IMR-90 (cell line): ENCODE measurements at regions not wholly inside any gene's neighbourhood (a gene's known extent, or its start where the extent isn't known, plus 50 kb on each side); places are given as distances from the start of the nearest gene placed in this dataset.

Source experiments
- ATAC-seq: fragments of 200-7000 bp; cut with Tn5 transposase; 2 replicates; pipeline ENCODE4 v1.9.1; 2020; ENCODE audit warnings: low read depth, mild to moderate bottlenecking, moderate library complexity
- BruUV-seq: library from RNA; stranded (reverse); fragments of 400-500 nt; replicated peaks from 2 replicates; lab custom pipeline; 2021; lab: Mats Ljungman, UMichigan
- CTCF ChIA-PET: fragments of 300-600 bp; formaldehyde crosslinking; extraction: SDS; loops from one replicate; lab custom pipeline; 2021; ENCODE audit warnings: antibody characterized with exemption; lab: Yijun Ruan, JAX
- POLR2A ChIA-PET: fragments of 300-600 bp; sonication (Branson Sonifier 250); formaldehyde crosslinking; loops from one replicate; lab custom pipeline; 2022; ENCODE audit warnings: antibody characterized with exemption; ENCODE audit not compliant: unreplicated experiment; lab: Charles Lee
- DNase-seq: peaks from one replicate; pipeline ENCODE4 v3.0.0; 2013
- H2AFZ ChIP-seq: replicated peaks from 2 replicates; pipeline ENCODE3; 2013; ENCODE audit warnings: low read length, mild to moderate bottlenecking; ENCODE audit not compliant: poor library complexity
- H2AK5ac ChIP-seq: 2 replicates; pipeline ENCODE4 v1.6.1; 2013; ENCODE audit warnings: low read depth, low read length, inconsistent platforms
- H2AK9ac ChIP-seq: replicated peaks from 2 replicates; pipeline ENCODE3; 2013; ENCODE audit warnings: mild to moderate bottlenecking, low read depth, low read length, moderate library complexity; ENCODE audit not compliant: poor library complexity
- H2BK120ac ChIP-seq: 2 replicates; pipeline ENCODE4 v1.6.1; 2013; ENCODE audit warnings: low read depth, low read length, inconsistent platforms
- H2BK15ac ChIP-seq: 3 replicates; pipeline ENCODE4 v1.6.1; 2013; ENCODE audit warnings: low read depth, low read length, inconsistent platforms
- H2BK20ac ChIP-seq: 2 replicates; pipeline ENCODE4 v1.6.1; 2013; ENCODE audit warnings: low read depth, mild to moderate bottlenecking, inconsistent platforms, low read length, moderate library complexity
- H2BK5ac ChIP-seq: 2 replicates; pipeline ENCODE4 v1.6.1; 2013; ENCODE audit warnings: mild to moderate bottlenecking, low read depth, low read length, inconsistent platforms; ENCODE audit not compliant: poor library complexity, severe bottlenecking
- H3K14ac ChIP-seq: replicated peaks from 2 replicates; pipeline ENCODE4 v1.6.1; 2013; ENCODE audit warnings: low read depth, low read length, inconsistent platforms
- H3K18ac ChIP-seq: 2 replicates; pipeline ENCODE4 v1.6.1; 2013; ENCODE audit warnings: low read depth, low read length, control low read depth
- H3K23ac ChIP-seq: 2 replicates; pipeline ENCODE4 v1.6.1; 2013; ENCODE audit warnings: low read depth, low read length, inconsistent platforms
- H3K27ac ChIP-seq: 2 replicates; pipeline ENCODE4 v1.5.1; 2013; ENCODE audit warnings: mild to moderate bottlenecking, control low read depth, low read length; ENCODE audit not compliant: insufficient read depth
- H3K27me3 ChIP-seq: 2 replicates; pipeline ENCODE4 v1.6.1; 2013; ENCODE audit warnings: low read length; ENCODE audit not compliant: control insufficient read depth, insufficient read depth
- H3K36me3 ChIP-seq: 2 replicates; pipeline ENCODE4 v1.6.1; 2013; ENCODE audit warnings: low read length, mixed read lengths; ENCODE audit not compliant: control insufficient read depth, insufficient read depth
- H3K4ac ChIP-seq: 2 replicates; pipeline ENCODE4 v1.6.1; 2013; ENCODE audit warnings: low read depth, low read length, inconsistent platforms
- H3K4me1 ChIP-seq: 2 replicates; pipeline ENCODE4 v1.6.1; 2013; ENCODE audit warnings: low read length, mixed read lengths; ENCODE audit not compliant: control insufficient read depth, insufficient read depth
- H3K4me2 ChIP-seq: 2 replicates; pipeline ENCODE4 v1.6.1; 2013; ENCODE audit warnings: low read depth, mild to moderate bottlenecking, control low read depth, low read length, moderate library complexity
- H3K4me3 ChIP-seq: 2 replicates; pipeline ENCODE4 v1.5.1; 2013; ENCODE audit warnings: low read depth, mild to moderate bottlenecking, control low read depth, low read length, moderate library complexity; ENCODE audit not compliant: insufficient read depth
- H3K56ac ChIP-seq: 2 replicates; pipeline ENCODE4 v1.6.1; 2013; ENCODE audit warnings: low read length, inconsistent platforms; ENCODE audit not compliant: insufficient read depth; ENCODE audit errors: extremely low read depth
- H3K79me1 ChIP-seq, 2 experiments: 2 replicates each; pipeline ENCODE4 v1.6.1; 2013; ENCODE audit warnings: low read length in 2 of 2, inconsistent platforms in 1 of 2, low read depth in 1 of 2
- H3K9ac ChIP-seq: 2 replicates; pipeline ENCODE4 v1.6.1; 2013; ENCODE audit warnings: low read depth, low read length, control low read depth
- H3K9me1 ChIP-seq: 2 replicates; pipeline ENCODE4 v1.6.1; 2013; ENCODE audit warnings: low read length, inconsistent platforms; ENCODE audit not compliant: insufficient read depth
- H3K9me3 ChIP-seq: 2 replicates; pipeline ENCODE4 v1.6.1; 2013; ENCODE audit warnings: low read length; ENCODE audit not compliant: control insufficient read depth, insufficient read depth
- H4K20me1 ChIP-seq: 2 replicates; pipeline ENCODE4 v1.6.1; 2013; ENCODE audit warnings: low read length, inconsistent platforms; ENCODE audit not compliant: insufficient read depth
- H4K5ac ChIP-seq: 2 replicates; pipeline ENCODE4 v1.6.1; 2013; ENCODE audit warnings: mild to moderate bottlenecking, low read depth, low read length, control low read depth
- H4K8ac ChIP-seq, 2 experiments: 2 replicates each; pipeline ENCODE4 v1.6.1; 2013; ENCODE audit warnings: low read depth in 2 of 2, low read length in 2 of 2, control low read depth in 1 of 2, inconsistent platforms in 1 of 2
- H4K91ac ChIP-seq: 2 replicates; pipeline ENCODE4 v1.6.1; 2013; ENCODE audit warnings: low read depth, low read length, inconsistent platforms; ENCODE audit not compliant: insufficient read depth
- BHLHE40 ChIP-seq: fragments of 150-350 bp; IDR thresholded peaks from 2 replicates; pipeline ENCODE4 v1.6.1; 2016; ENCODE audit warnings: mild to moderate bottlenecking, low read depth, low read length
- CEBPB ChIP-seq: IDR thresholded peaks from 2 replicates; pipeline ENCODE4 v1.6.1; 2012; ENCODE audit warnings: low read depth, low read length, improper control_type of control experiment
- CHD1 ChIP-seq: IDR thresholded peaks from 2 replicates; pipeline ENCODE4 v1.6.1; 2012; ENCODE audit warnings: low read depth, low read length, improper control_type of control experiment
- CTCF ChIP-seq: conservative IDR thresholded peaks from 2 replicates; pipeline ENCODE4 v1.5.1; 2012; ENCODE audit warnings: mild to moderate bottlenecking, low read depth, low read length, improper control_type of control experiment
- FOS ChIP-seq: fragments of 150-350 bp; IDR thresholded peaks from 2 replicates; pipeline ENCODE4 v1.6.1; 2016; ENCODE audit warnings: low read depth, low read length
- MAFK ChIP-seq: IDR thresholded peaks from 2 replicates; pipeline ENCODE4 v1.6.1; 2012; ENCODE audit warnings: low read depth, low read length, improper control_type of control experiment
- MAZ ChIP-seq: IDR thresholded peaks from 2 replicates; pipeline ENCODE4 v1.6.1; 2012; ENCODE audit warnings: low read depth, mild to moderate bottlenecking, low read length, improper control_type of control experiment, moderate library complexity, borderline replicate concordance
- MXI1 ChIP-seq: IDR thresholded peaks from 2 replicates; pipeline ENCODE4 v1.6.1; 2012; ENCODE audit warnings: low read depth, mild to moderate bottlenecking, low read length, moderate library complexity, borderline replicate concordance
- NFE2L2 ChIP-seq: fragments of 150-350 bp; IDR thresholded peaks from 2 replicates; pipeline ENCODE4 v1.6.1; 2016; ENCODE audit warnings: low read depth, mild to moderate bottlenecking, low read length
- POLR2A ChIP-seq: IDR thresholded peaks from 2 replicates; pipeline ENCODE4 v1.6.1; 2012; ENCODE audit warnings: mild to moderate bottlenecking, low read depth, low read length
- RAD21 ChIP-seq: IDR thresholded peaks from 2 replicates; pipeline ENCODE4 v1.6.1; 2012; ENCODE audit warnings: low read length, improper control_type of control experiment
- RCOR1 ChIP-seq: IDR thresholded peaks from 2 replicates; pipeline ENCODE4 v1.6.1; 2012; ENCODE audit warnings: mild to moderate bottlenecking, low read length, improper control_type of control experiment; ENCODE audit not compliant: insufficient replicate concordance
- RFX5 ChIP-seq: IDR thresholded peaks from 2 replicates; pipeline ENCODE4 v1.8.0; 2012; ENCODE audit warnings: low read depth, mild to moderate bottlenecking, low read length, moderate library complexity
- SMC3 ChIP-seq: fragments of 150-350 bp; IDR thresholded peaks from 2 replicates; pipeline ENCODE4 v1.6.1; 2016; ENCODE audit warnings: low read depth, mild to moderate bottlenecking, antibody characterized with exemption, low read length, moderate library complexity
- USF2 ChIP-seq: fragments of 150-350 bp; IDR thresholded peaks from 2 replicates; pipeline ENCODE4 v1.6.1; 2017; ENCODE audit warnings: mild to moderate bottlenecking, antibody characterized with exemption, low read length, low read depth
- WGBS, 2 experiments: methylation state at CpG; one replicate each; pipeline versions ENCODE4 v1.1.5 to v1.1.7; 2013; ENCODE audit warnings: missing lambda C conversion rate in 2 of 2; ENCODE audit not compliant: insufficient read length in 1 of 2; ENCODE audit errors: extremely low coverage in 2 of 2; 5-methylcytosine and 5-hydroxymethylcytosine counted together
- dilution Hi-C: fragments of 300-500 bp; cut with HindIII; formaldehyde crosslinking; loops from one replicate; pipeline ENCODE4 v1.14.3; 2018; ENCODE audit warnings: low sequenced_read_pairs; ENCODE audit not compliant: unreplicated experiment
- in situ Hi-C: fragments of 300-500 bp; cut with MboI; formaldehyde crosslinking; loops from 3 replicates; pipeline ENCODE4 v1.14.3; 2019; ENCODE audit warnings: low sequenced_read_pairs, inconsistent platforms, mixed read lengths
- intact Hi-C: fragments of 100-400 bp; cut with micrococcal nuclease; formaldehyde crosslinking; loops from 2 replicates; pipeline ENCODE4 v1.10.0; 2022
- TF ChIP-seq, protein P1 (sequence below): fragments of 150-350 bp; IDR thresholded peaks from 2 replicates; pipeline ENCODE4 v1.6.1; 2016; ENCODE audit warnings: low read depth, mild to moderate bottlenecking, low read length, moderate library complexity, borderline replicate concordance

DNA sequence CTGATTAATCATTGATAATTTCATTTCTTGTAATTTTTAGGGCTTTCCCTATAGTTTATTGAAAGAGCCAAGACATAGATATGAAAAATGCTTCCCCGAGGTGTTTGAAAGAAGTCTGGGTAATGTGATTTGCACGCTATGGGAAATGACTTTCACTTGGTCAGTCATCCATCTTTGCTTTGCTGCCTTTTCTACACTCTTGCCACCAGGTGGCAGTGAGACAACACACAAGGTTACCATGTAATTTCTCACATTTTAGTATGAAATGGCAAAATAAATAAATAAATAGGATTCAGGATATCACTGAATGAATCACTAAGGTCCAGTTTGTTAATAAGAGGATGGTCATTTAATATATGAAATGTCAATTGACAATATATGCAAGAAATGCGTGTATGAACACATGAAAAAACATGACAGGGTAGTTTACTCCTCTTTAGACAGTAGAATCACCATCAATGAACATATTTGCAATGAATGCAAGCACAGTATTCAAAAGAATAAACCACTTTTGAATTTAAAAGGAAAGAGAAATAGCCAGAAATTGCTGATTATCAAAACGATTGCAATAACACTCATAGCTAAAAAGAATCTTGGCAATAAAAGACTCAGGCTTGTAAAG is 52.2 kb upstream of the KCNH7 start:
- no peak overlapping the region for H3K4ac ChIP-seq
- H3K79me1 ChIP-seq: no peaks in the 10 kb centered on the region
- in situ Hi-C loops: no loop called here
- H3K23ac ChIP-seq: no peak overlapping the region
- BruUV-seq: no TSS peak
- H3K14ac ChIP-seq: no peak overlapping the region
- H3K4me1 ChIP-seq: no peaks in the 10 kb centered on the region
- intact Hi-C loops: loop anchor here (2.0 to 5.0 kb wide), 2 partner anchors 242 to 1606 kb away; no protein-coding TSS in a partner anchor
- H3K4me3 ChIP-seq: no peak overlapping the region
- H4K8ac ChIP-seq: no peak overlapping the region
- no peaks in the 10 kb centered on the region for H3K9me3 ChIP-seq
- no peak overlapping the region for H2BK120ac ChIP-seq
- H3K27ac ChIP-seq: no peak overlapping the region
- no peak overlapping the region for H4K5ac ChIP-seq
- CTCF ChIA-PET: interaction anchor here (0.7 kb wide), 1 partner anchor 1211 kb away, joined by 3 read pairs; no protein-coding TSS in a partner anchor
- no peak overlapping the region for H2BK20ac ChIP-seq
- no CpG with 5 or more reads among the region's 4 CpGs for WGBS, 2 experiments
- dilution Hi-C loops: no loop called here
- H3K9me1 ChIP-seq: no peaks in the 10 kb centered on the region
- no peak overlapping the region for H2AK9ac ChIP-seq
- no peak for TF ChIP-seq CHD1
- no peak for TF ChIP-seq POLR2A
- TF ChIP-seq CEBPB: no peak
- TF ChIP-seq RFX5: no peak
- TF ChIP-seq, protein P1, sequence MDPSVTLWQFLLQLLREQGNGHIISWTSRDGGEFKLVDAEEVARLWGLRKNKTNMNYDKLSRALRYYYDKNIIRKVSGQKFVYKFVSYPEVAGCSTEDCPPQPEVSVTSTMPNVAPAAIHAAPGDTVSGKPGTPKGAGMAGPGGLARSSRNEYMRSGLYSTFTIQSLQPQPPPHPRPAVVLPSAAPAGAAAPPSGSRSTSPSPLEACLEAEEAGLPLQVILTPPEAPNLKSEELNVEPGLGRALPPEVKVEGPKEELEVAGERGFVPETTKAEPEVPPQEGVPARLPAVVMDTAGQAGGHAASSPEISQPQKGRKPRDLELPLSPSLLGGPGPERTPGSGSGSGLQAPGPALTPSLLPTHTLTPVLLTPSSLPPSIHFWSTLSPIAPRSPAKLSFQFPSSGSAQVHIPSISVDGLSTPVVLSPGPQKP: no peak
- TF ChIP-seq NFE2L2: no peak
- no peak for TF ChIP-seq MXI1
- no peak for TF ChIP-seq RCOR1
- TF ChIP-seq CTCF: peak; percentile 75
- no peak for TF ChIP-seq BHLHE40
- TF ChIP-seq MAZ: no peak
- no peak for TF ChIP-seq FOS
- no peak for TF ChIP-seq USF2
- no peak for TF ChIP-seq MAFK
- peak; percentile 68 for TF ChIP-seq RAD21
- TF ChIP-seq SMC3: peak; percentile 65
- no peak overlapping the region for H3K9ac ChIP-seq
- no peak overlapping the region for H2BK15ac ChIP-seq
- no peaks in the 10 kb centered on the region for H3K27me3 ChIP-seq
- H3K18ac ChIP-seq: no peak overlapping the region
- H2BK5ac ChIP-seq: no peak overlapping the region
- no peak overlapping the region for H2AK5ac ChIP-seq
- H2AFZ ChIP-seq: no peak overlapping the region
- DNase-seq: peak; percentile 40
- peak; percentile 60 for ATAC-seq
- H4K91ac ChIP-seq: no peak overlapping the region
- no peak overlapping the region for H3K4me2 ChIP-seq
- H3K56ac ChIP-seq: no peak overlapping the region
- no peaks in the 10 kb centered on the region for H3K36me3 ChIP-seq
- POLR2A ChIA-PET: no interaction called here
- H4K20me1 ChIP-seq: no peaks in the 10 kb centered on the region
